AG09319 (cell line): ENCODE measurements at regions not wholly inside any gene's neighbourhood (a gene's known extent, or its start where the extent isn't known, plus 50 kb on each side); places are given as distances from the start of the nearest gene placed in this dataset.
"Not testable (repeated sequence)": the region's sequence is repeated elsewhere in the genome, so short reads cannot be mapped to it uniquely, and the experiment has no call there.

Source experiments
- DNase-seq: peaks from one replicate; pipeline ENCODE4 v3.0.0-alpha.2; 2010; ENCODE audit warnings: low read depth; ENCODE audit errors: extremely low read depth
- CTCF ChIP-seq: IDR thresholded peaks from 2 replicates; pipeline ENCODE4 v1.5.1; 2011; ENCODE audit warnings: low read depth, mild to moderate bottlenecking, inconsistent platforms, low read length, moderate library complexity

- no peak for DNase-seq
- no peak for TF ChIP-seq CTCF
These were observed 187.2 kb upstream of the MALRD1 start for GRCh38 chr10:18861382-18861781.

GRCh38 chr10:18866852-18867251, 181.7 kb upstream of the MALRD1 start:
- TF ChIP-seq CTCF: no peak
- DNase-seq: no peak

GRCh38 chr10:18868919-18869318, 179.7 kb upstream of the MALRD1 start:
- no peak for TF ChIP-seq CTCF
- no peak for DNase-seq

- no peak for TF ChIP-seq CTCF
- DNase-seq: no peak
These were observed 173.1 kb upstream of the MALRD1 start for GRCh38 chr10:18875477-18875876.

- TF ChIP-seq CTCF: no peak
These were observed 169.3 kb upstream of the MALRD1 start for GRCh38 chr10:18879284-18879683.

GRCh38 chr10:18880530-18880929, 168.1 kb upstream of the MALRD1 start:
- DNase-seq: no peak
- no peak for TF ChIP-seq CTCF

More at GRCh38 chr10:18879284-18879683, 169.3 kb upstream of the MALRD1 start:
- DNase-seq: no peak

- TF ChIP-seq CTCF: no peak
- DNase-seq: no peak
These were observed 162.5 kb upstream of the MALRD1 start for GRCh38 chr10:18886102-18886501.

- DNase-seq: no peak
- TF ChIP-seq CTCF: no peak
These were observed 142.0 kb upstream of the MALRD1 start for GRCh38 chr10:18906636-18907035.

GRCh38 chr10:18917431-18917830, 131.2 kb upstream of the MALRD1 start:
- not testable (repeated sequence) for DNase-seq
